GM21390 (cell line): ENCODE measurements at regions not wholly inside any gene's neighbourhood (a gene's known extent, or its start where the extent isn't known, plus 50 kb on each side); places are given as distances from the start of the nearest gene placed in this dataset.
"Not testable (repeated sequence)": the region's sequence is repeated elsewhere in the genome, so short reads cannot be mapped to it uniquely, and the experiment has no call there.

ENCODE experiments used
- ATAC-seq: cut with Tn5 transposase; IDR thresholded peaks from one replicate; pipeline ENCODE4 v1.9.1; 2021; ENCODE audit not compliant: unreplicated experiment

DNA sequence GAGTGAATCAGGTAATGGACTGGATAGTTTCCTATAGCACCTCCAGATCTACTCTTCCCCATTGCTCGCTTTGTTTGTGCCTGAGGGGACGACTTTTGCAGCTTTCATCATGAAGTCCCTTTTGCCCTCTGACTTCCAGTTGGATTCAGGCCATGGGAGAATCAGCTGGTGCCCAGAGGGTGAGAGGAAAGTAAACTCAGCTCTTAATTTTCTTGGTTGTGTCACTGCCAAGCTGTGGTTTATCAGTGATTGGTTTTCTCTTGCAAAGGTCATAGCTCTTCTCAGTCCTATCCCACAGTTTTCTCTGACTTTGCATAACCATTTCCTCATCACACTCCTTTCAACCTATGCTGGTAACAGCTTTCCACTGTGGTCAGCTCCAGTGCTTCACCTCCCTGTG lies 200.1 kb downstream of the KCNJ2 start:
- ATAC-seq, result no peak

DNA sequence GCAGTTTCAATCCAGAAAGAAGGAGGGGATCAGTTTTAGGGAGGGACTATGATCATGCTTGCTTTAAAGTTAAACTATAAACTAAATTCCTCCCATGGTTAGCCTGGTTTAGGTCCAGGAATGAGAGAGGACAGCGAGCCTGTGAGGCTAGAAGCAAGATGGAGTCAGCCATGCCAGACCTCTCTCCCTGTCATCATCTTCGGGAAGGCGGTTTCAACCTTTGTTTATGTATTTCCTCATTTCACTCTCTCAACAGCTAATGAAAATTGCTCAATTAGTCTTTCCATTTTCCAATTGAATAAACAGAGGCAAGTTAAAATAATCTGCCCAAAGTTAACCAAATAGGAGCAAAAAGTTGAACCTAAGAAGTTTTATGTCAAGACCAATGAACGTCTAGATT lies 201.5 kb downstream of the KCNJ2 start:
- ATAC-seq, result no peak

DNA sequence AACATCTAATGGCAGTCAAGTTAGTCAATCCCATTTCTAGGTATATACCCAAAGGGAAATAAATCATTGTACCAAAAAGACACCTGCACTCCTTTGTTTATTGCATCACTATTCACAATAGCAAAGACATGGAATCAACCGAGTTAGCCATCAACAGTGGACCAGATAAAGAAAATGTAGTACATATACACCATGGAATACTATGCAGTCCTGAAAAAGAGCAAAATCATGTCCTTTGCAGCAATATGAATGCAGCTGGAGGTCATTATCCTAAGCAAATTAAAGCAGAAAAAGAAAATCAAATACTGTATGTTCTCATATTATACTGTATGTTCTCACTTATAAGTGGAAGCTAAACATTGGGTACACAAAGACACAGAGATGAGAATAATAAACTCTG lies 204.0 kb downstream of the KCNJ2 start:
- ATAC-seq, result no peak

DNA sequence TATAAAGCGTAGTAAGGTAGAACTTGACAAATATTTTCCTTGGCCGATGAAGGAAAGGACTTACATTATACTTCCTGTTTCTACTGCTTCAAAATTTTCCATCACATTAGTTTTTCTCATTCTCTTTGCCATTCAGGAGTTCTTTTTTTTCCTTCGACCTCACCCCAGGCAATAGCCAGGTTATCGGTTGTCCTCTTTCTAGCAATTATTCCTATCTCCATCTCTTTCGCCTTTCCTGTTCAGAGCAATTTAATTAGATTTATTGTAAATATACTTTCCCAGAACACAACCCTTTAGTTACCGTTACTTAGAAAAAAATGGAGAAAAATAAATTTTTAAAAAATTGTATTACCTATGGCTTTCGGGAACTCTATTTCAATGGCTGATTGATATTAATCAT lies 205.2 kb downstream of the KCNJ2 start:
- ATAC-seq, result no peak

DNA sequence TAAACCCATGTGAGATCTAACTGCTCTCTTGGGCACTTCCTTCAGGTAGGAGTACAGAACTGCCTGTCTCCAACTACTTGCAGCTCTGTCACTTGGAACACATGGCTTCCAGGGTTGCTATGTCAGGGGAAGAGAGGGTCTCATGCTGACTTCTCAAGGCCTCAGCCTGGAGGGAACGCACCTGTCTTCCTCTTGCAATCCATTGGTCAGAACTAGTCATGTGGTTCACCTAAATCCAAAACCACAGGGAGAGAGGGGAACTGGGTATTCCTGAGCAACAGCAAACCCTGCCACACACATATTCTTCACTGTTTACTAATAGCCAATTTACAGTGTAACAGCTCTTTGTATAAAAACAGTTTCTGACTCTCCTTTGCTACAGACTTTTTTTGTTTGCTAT lies 206.1 kb downstream of the KCNJ2 start:
- ATAC-seq, result no peak

DNA sequence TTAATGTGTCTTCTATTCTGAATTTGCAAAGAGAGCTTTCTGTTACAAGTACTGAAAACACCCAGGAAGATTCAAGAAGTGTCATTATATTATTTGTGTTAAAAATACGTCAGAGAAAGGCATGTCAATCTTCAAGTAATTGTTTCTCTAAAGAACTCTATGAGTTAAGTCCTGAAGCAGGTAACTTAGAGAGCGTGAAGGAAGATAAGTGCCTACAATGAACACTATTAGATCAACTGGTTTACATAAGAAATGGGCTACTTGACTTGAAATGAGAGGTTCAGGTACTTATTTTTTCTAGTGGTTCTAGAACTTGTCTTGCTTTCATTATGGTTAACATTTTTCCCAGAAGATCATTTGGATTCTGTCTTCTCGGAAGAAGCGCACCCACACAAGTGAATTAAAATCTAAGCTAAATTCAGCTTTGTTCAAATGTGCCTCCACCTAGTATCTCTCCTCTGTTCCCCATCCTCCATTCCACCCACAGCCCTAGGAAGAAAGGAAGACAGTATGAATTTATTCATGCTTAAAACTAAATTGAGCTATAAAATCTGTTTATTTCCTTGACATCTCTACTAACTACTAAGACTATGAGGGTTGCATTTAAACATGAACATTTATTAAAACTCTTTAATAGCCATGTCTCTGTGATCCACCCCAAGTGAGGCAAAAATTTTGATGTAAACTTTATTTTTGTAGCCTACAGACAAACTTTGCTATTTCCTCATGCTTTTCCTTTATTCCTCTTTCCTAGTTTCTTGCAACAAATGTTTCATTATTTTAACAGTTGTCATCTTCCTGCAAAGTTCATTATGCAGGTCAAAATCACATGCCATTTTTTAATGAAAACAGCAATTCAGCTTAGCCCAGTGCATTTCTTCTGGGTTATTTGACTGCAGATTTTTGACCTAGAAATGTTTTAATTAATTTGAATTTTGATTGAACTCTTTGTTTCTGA lies 206.8 kb downstream of the KCNJ2 start:
- ATAC-seq, result no peak

DNA sequence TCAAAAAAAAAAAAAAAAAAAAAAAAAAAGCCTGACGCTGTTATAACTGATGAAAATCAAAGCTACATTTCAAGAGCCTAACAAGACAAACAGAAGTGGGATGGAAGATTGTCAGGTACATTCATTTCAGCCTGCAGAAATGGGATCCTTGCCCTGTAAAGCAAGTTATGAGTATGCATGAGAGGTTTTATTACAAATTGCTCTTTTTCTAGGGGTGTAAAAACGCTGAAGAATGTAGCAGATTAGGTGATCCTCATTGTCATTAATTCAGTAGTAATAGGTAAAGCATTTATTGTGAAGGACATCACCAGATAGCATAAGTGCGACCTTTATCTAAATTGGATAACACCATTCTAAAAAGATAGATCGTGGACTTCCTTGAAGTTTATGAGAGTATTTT lies 208.3 kb downstream of the KCNJ2 start:
- no peak for ATAC-seq

DNA sequence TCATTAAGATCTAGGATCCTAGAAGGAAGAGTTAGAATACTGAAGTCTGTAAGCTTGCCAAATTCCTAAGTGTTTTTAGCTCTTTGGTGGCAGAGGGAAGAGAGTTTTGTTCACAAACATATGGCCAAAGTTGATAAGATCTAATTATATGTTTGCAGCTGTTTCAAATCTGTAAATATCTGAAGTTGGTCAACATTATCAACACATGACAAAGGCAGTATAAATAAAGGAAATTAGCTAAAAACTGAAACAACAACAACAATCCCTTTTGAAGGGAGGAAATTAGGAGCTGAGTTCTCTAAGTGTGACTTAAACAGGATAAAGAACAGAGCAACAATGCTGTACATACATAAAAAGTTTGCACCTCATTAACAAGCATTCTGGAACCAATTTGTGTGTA lies 208.7 kb downstream of the KCNJ2 start:
- ATAC-seq, result no peak

DNA sequence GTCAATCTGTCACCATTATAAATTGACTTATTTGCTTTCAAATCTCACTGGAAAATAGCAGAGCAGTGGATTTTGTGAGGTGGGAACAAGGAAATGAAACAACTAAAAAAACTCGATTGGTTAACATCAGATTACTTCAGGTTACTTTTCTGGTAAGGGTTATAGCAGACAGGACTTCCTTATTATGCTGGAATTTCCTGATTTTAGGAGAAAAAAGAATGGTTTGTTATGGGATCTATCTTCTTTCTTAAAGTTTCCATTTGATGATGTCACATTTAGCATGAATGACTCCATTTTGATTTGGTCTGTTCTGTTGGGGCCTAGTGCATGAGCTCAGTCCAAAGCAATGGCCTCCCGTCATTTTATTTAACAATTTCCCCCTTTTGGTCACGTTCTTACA lies 210.6 kb downstream of the KCNJ2 start:
- ATAC-seq, result no peak

DNA sequence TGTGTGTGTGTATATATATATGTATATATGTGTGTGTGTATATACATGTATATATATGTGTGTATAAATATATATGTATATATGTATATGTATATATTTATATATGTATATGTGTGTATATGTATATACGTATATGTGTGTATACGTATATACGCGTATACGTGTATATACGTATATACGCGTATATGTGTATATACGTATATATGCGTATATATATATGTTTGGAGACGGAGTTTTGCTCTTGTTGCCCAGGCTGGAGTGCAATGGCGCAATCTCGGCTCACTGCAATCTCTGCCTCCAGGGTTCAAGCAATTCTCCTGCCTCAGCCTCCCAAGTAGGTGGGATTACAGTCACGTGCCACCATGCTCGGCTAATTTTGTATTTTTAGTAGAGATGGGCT lies 212.6 kb downstream of the KCNJ2 start:
- not testable (repeated sequence) for ATAC-seq

DNA sequence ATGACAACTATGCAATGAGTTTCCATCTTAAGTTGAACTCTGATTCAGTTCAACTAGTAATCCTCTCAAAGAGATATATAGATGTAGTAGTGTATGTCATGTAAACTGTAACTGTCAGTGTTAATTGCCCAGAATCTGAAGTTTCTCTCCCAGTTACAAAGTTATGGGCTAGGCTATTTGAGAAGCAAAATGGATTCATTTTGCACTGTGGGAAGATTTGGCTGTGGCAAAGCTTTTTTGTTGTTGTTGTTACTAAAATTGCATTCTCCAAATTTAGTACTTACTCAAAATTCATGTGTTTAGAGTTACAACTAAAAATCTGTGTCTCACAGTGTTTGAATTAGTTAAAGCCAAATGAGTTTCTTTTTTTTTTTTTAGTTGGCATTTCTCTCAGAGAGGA lies 219.0 kb downstream of the KCNJ2 start:
- ATAC-seq, result no peak

DNA sequence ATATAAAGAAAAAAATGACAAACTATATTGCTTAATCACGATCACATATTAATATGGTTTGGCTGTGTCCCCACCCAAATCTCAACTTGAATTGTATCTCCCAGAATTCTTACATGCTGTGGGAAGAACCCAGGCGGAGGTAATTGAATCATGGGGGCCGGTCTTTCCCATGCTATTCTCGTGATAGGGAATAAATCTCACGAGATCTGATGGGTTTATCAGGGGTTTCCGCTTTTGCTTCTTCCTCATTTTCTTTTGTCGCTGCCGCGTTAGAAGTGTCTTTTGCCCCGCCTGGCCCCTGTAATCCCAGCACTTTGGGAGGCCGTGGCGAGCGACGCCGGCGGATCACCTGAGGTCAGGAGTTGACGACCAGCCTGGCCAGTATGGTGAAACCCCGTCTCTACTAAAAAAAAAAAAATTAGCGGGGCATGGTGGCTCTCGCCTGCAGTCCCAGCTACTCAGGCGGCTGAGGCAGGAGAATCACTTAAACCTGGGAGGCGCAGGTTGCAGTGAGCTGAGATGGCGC lies 220.0 kb downstream of the KCNJ2 start:
- ATAC-seq, result not testable (repeated sequence)

DNA sequence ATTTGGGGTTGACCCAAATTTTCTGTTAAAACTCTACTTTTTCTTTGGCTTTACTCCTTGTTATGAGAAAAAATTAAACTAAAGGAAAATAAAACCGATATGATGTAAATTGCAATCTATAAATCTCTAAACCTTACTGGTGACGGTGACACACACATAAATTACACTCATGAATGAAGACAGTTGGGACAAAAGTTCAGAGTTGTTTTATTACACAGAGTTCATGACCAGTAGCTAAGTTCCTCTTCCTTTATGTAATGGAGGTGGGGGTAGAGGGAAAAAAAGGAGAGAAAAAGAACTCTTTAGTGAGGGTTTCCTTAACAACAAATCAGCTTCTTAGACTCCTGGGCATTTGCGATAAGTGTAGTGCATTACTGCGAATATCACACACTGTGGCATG lies 220.7 kb downstream of the KCNJ2 start:
- no peak for ATAC-seq

DNA sequence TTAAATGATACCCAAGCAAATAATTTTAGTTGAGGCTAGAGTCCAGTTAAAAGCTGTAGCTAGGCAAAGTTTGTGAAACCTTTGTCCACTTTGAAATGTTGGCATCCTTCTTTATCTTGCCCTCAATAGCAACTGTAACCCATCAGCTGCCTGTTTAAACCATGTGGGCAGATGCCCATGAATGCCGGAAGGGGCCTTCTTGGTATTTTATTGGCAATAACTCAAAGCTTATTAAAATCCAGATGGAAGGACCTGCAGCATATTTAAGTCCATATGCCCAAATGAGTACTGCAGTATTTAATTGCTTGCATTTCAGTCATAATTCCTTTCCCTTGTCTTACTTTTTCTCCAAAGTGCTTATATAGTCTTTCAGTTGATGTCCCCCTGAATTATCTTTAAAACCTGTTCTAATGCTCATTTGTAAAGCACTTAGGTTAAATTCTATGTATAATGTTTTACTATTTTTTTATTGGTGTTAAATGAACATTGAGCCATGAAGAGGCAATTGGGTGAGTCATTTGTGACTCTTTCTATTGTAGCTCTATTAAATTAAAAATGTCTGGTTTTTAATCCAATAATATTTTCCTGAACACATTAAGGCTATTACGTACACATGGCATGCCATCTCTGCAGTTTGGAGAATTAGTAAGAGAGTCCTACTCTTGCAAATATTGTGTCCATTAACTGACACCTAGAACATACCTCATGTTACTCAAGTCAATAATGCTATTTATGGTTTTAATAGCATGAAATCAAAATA lies 225.3 kb downstream of the KCNJ2 start:
- no peak for ATAC-seq

DNA sequence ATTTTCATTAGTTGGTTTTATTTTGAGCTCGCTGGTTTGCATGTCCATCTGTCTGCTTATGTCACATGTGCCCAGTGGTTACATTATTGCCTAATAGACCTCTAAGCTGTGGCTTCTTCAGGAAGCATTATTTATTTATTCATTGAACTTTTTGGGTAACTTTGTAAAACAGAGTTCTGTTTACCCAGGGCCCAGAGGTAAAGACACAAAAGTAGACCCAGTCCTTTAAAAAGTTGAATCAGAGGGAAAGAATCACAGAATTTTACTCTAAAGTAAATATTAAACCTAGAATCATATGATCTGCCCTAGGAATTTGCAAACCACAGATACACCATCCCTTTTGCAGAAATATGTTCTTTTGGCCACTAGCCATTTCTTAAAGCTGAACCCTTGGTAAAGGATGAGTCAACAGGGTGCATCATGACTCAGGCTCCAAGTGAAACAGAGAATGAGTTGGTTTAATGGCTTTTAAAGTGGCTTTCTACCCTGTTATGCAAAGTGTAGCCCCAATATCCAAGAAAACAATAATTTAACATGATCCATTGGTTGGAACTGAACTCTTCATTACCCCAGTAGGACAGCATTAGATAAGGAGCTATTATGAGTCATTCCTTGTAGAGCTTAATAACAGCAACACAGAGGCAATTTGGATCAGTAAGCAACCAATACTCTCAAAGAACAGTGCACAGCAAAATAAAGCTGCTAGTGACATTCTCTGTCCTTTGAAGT lies 236.3 kb downstream of the KCNJ2 start:
- no peak for ATAC-seq

DNA sequence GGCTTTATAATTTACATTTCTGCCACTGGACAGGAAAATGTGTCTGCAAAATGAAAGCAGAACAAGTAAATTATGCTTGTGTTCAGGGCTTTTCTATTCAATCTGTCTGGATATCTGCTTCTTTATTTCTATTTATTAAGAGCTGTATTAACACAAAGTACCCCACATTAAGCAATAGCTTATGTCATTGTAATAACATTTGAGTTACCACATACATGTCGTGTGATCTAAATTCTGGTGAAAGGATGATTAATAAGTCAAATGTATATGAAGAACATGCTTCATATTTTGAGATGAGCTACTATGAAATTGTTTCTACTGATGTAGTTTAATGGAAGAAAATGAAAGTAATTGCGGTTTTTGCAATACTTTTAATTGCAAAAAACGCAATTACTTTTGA lies 238.2 kb downstream of the KCNJ2 start:
- ATAC-seq, result no peak

DNA sequence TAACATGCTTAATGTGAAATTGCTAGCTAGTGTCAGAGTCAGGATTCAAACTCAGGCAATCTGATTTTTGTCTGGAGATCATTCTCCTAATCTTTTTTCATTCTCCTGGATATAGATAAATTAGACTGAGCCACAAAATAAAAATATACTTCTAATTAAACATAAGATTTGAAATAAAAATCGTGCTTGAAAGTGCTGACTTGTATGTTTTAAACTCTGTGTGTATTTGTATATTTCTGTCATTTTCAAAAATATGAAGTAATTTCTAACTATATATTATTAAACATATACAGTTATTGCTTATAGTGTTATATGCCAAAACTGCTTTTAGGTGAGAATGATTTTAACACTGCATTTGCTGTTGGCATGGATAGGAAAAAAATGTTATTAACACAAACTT lies 239.4 kb downstream of the KCNJ2 start:
- ATAC-seq, result no peak

DNA sequence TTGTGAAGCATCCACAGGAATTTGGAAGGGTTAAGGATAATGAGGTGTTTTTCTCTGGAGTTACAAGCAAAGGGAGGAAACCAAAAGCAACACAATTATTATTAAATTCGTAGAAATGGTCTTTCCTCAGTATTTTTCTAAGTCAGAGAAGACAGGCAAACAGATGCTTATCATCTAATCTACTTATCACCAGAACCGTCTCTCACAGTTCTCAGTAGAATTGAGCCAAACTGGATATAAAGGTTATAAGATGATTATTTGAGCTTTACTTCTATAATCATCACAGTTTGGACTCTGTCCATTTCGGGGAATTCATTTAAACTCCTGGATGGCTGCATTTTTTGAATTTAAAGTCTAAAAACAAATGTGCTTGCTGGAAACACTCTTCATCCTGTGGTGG lies 245.0 kb downstream of the KCNJ2 start:
- ATAC-seq, result no peak

DNA sequence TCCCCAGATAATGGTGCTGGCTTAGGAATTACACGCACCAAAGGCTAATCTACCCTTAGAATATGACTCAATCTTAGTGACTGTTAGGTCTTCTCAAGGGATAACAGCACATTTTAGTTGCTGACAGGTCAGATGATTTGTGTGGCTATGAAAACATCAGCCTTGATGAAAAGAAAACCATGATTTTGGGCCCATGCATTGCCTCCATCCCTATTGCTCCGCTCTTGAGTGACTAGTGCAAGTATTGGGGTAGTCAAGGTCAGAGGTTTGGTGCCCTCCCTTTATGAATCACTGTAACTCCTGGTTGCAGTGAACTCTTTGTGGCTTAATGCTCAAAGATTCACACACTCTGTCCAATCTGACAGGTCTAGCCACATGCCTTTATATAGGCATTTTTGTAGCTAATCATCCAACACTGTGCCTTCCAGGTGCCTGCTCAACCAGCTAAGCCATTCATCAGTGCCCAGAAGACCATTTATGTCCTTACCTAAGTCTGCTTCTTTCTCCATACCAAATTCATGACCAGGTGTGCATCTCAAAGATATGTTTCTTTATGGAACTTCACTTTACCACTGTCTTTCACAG lies 251.6 kb downstream of the KCNJ2 start:
- no peak for ATAC-seq

DNA sequence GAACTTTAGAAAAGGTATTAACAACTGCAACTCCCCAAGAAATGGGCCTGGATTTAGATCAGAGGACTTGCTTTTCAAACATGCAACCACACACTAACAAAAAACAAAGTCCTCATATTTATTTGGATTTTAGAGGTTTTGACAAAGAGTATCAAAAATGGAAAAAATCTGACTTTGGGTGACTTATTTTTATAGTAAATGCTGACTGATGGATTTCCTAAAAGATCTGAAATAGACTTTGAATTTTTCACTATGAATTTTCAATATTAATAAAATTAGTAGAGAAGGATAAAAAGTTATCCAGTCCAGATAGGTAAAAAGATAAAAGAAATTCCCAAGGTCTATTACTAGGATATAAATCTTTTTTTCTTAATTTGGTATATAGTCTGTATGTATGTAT lies 253.5 kb downstream of the KCNJ2 start:
- ATAC-seq, result no peak

DNA sequence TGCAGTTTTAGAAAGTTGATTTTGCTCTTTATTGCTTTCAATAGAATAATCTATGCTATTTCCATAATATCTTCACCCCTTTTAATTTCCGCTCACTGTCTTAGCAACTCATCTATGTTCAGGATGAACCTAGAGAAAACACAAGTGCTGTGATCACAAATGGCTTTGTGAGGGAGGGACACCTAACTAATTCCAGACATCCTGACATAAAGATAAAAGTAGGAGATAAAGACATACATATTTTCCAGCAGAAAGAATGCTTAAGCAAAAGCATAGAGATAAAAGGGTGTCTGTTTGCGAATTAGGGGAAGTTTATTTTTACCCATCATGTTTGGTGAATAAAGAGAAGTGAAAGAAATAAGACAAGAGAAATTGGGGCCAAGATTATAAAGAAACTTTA lies 254.2 kb downstream of the KCNJ2 start:
- no peak for ATAC-seq
